AG09309 (cell line): ENCODE measurements at regions not wholly inside any gene's neighbourhood (a gene's known extent, or its start where the extent isn't known, plus 50 kb on each side); places are given as distances from the start of the nearest gene placed in this dataset.

Experiments
- DNase-seq: peaks from one replicate; pipeline ENCODE4 v3.0.0-alpha.2; 2010; ENCODE audit warnings: low read depth
- H3K4me3 ChIP-seq: 2 replicates; pipeline ENCODE4 v1.5.1; 2011; ENCODE audit warnings: mild to moderate bottlenecking, low read depth, low read length, moderate library complexity; ENCODE audit not compliant: control insufficient read depth
- TF ChIP-seq, protein P1 (sequence below): IDR thresholded peaks from 2 replicates; pipeline ENCODE4 v1.5.1; 2011; ENCODE audit warnings: mild to moderate bottlenecking, low read depth, low read length, inconsistent platforms; ENCODE audit not compliant: insufficient read depth, control insufficient read depth; ENCODE audit errors: missing control alignments

DNA sequence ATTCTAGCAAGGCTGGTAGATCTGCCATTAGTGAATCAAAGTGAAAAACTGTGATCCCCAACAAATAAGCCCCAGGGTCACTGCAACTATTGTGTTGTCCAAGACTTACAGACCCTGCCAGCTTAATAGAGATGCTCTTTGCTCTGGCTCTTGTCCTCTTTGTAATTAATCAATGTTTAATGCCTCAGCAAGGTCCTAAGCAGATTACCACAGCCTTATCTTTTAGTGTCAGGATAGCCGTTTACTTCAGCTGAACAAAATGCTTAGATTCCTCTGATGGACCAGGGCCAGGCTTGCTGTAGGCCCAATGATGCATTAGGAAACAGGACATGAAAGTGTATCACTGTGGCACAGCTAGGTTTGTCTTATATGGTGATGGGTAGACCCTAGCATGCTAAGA lies 353.3 kb downstream of the HACE1 start:
- H3K4me3 ChIP-seq: no peak overlapping the region
- TF ChIP-seq, protein P1, sequence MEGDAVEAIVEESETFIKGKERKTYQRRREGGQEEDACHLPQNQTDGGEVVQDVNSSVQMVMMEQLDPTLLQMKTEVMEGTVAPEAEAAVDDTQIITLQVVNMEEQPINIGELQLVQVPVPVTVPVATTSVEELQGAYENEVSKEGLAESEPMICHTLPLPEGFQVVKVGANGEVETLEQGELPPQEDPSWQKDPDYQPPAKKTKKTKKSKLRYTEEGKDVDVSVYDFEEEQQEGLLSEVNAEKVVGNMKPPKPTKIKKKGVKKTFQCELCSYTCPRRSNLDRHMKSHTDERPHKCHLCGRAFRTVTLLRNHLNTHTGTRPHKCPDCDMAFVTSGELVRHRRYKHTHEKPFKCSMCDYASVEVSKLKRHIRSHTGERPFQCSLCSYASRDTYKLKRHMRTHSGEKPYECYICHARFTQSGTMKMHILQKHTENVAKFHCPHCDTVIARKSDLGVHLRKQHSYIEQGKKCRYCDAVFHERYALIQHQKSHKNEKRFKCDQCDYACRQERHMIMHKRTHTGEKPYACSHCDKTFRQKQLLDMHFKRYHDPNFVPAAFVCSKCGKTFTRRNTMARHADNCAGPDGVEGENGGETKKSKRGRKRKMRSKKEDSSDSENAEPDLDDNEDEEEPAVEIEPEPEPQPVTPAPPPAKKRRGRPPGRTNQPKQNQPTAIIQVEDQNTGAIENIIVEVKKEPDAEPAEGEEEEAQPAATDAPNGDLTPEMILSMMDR: no peak
- DNase-seq: no peak

DNA sequence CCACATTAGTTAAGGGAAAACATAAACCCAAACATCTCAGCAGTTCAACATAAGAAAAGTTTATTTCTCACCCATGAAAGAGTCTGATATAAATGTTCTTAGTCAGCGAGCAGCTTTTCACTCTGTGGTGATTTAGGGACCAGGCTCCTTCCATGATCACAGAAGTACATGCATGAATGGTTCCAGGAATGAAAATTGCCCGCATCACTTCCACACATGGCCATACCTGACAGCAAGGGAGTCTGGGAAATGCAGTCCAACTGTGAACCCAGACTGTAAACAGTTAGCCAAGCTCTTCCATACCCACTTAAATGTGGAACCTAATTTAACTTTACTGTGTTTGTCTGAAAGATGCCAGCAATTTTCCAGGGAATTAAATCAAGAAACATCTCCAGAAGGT lies 353.9 kb downstream of the HACE1 start:
- DNase-seq: no peak
- no peak overlapping the region for H3K4me3 ChIP-seq
- TF ChIP-seq, protein P1: no peak

DNA sequence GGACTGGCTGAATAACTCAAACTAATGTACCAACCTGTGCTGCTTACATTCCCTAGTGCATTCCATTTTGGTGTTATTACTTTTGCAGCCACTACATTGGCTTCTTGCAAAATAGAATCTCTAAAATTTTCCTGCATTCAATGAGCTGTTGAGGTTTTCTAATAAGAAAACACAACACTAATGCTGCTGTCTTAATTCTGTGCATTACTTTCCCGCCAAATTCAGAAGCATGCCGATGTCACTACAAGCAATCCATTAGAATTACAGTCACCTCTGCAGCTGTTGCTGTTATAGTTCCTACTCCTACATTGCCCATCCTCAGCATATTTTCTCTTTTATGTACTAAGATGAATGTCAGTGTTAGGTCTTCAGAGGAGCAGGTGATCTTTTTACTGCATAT lies 359.5 kb downstream of the HACE1 start:
- H3K4me3 ChIP-seq: no peak overlapping the region
- TF ChIP-seq, protein P1: no peak
- DNase-seq: no peak

DNA sequence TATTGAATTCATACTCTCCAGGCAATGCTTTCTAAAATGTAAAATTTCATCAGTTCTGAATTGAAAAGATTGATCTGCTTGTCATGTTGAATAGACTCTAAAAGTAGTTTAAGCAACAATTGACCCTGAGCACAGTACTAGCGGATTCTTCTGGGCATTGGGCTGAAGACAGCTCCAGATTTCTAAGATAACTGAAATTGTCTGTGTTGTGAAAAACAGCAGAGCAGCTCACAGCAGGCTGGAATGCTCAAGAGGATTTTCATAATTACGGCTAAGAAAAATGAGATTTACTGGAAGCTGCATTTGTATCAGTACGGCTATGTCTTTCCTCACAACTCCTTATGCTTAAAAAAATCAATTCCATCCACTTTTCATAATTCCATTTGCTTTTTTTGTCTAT lies 373.7 kb downstream of the HACE1 start:
- no peak overlapping the region for H3K4me3 ChIP-seq
- TF ChIP-seq, protein P1: no peak
- DNase-seq: no peak

DNA sequence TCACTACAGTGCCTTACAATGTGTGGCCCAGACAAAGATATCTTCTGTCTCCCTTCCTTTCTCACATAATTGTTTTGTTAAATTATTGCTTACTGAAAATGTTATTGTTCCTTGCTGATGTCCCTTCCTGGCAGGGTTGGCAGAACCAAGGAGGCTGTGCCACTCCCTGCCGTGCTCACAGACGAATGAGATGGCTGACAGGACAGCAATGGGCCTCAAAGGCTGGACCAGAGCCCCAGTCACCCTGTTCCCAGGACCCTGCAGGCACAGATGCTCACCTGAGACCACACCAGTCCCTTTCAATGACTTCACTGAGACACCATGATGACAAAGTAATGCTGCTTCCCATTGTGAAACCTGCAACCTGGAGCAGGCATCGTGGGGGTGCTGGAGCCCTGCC lies 375.1 kb downstream of the HACE1 start:
- TF ChIP-seq, protein P1: no peak
- H3K4me3 ChIP-seq: no peak overlapping the region
- no peak for DNase-seq

DNA sequence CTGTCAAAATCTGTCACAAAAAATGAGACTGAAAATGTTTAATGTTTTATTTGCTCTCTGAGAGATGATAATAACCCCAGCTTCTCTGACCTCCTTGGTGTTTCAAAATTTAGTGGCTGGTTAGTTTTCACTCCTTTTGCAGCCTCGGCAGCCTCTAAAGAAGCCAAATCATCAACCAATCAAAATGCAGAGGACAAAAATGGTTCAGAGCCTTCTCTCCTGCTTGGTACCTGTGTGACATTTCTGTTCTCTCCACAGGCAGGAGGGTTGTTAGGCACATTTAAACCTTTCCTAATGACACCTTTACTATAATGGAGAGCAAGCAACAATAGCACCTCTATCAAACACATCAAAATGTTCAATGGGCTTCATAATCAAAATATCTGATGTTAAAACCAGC lies 375.5 kb downstream of the HACE1 start:
- H3K4me3 ChIP-seq: no peak overlapping the region
- no peak for DNase-seq
- TF ChIP-seq, protein P1: no peak

DNA sequence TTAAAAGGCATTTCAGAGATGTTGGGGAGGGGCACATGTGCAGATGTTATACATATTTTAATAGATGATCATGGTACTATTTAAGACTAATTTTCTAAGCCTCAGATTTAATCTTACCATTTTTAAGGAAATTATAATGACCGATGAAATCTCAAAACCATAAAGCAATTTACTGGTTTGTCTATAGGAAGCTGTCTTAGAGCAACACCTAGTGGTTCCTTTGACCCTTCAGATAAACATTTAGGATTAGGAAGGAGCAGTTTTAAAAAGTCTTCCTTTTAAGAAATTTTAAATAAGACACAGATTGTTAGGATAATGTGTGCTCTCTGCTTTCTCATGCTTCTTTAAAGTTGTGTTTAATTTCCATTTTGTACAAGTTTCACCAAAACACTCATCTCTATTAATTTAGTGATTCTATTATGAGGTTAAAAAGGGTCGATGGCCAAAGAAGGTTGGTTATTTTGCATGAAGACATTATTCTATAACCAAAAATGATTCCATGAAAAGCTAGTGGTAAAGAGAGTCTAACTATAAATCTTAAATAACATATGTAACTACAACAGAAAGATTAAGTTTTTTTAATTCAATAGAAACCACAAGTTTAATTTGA lies 376.4 kb downstream of the HACE1 start:
- no peak for DNase-seq
- TF ChIP-seq, protein P1: no peak
- H3K4me3 ChIP-seq: no peak overlapping the region
